GM18861 (cell line): ENCODE measurements at regions not wholly inside any gene's neighbourhood (a gene's known extent, or its start where the extent isn't known, plus 50 kb on each side); places are given as distances from the start of the nearest gene placed in this dataset.

ENCODE experiments used
- ATAC-seq: cut with Tn5 transposase; IDR thresholded peaks from one replicate; pipeline ENCODE4 v1.9.1; 2021; ENCODE audit not compliant: unreplicated experiment

GRCh38 chr14:97380539-97380941, 583.4 kb downstream of the VRK1 start:
- no peak for ATAC-seq

GRCh38 chr14:97381309-97381708, 584.1 kb downstream of the VRK1 start:
- ATAC-seq, result no peak

GRCh38 chr14:97382616-97383226, 585.5 kb downstream of the VRK1 start:
- ATAC-seq, result peak; percentile 64

- ATAC-seq, result no peak
Measured at GRCh38 chr14:97385727-97386126, 588.5 kb downstream of the VRK1 start.

GRCh38 chr14:97387252-97387874, 590.2 kb downstream of the VRK1 start:
- no peak for ATAC-seq

GRCh38 chr14:97388408-97388807, 591.2 kb downstream of the VRK1 start:
- no peak for ATAC-seq

- ATAC-seq, result no peak
Measured at GRCh38 chr14:97390096-97390724, 593.0 kb downstream of the VRK1 start.

GRCh38 chr14:97393244-97393643, 596.1 kb downstream of the VRK1 start:
- ATAC-seq, result no peak

GRCh38 chr14:97395068-97395467, 597.9 kb downstream of the VRK1 start:
- ATAC-seq, result no peak

GRCh38 chr14:97401714-97402113, 604.5 kb downstream of the VRK1 start:
- ATAC-seq, result no peak

- no peak for ATAC-seq
Measured at GRCh38 chr14:97402279-97402678, 605.1 kb downstream of the VRK1 start.

GRCh38 chr14:97407701-97408407, 610.7 kb downstream of the VRK1 start:
- ATAC-seq, result no peak

- no peak for ATAC-seq
Measured at GRCh38 chr14:97408503-97408902, 611.3 kb downstream of the VRK1 start.

- ATAC-seq, result no peak
Measured at GRCh38 chr14:97408937-97409815, 612.0 kb downstream of the VRK1 start.

GRCh38 chr14:97410667-97411620, 613.8 kb downstream of the VRK1 start:
- no peak for ATAC-seq

- ATAC-seq, result no peak
Measured at GRCh38 chr14:97411938-97412612, 614.9 kb downstream of the VRK1 start.

GRCh38 chr14:97413022-97413539, 615.9 kb downstream of the VRK1 start:
- ATAC-seq, result no peak

- no peak for ATAC-seq
Measured at GRCh38 chr14:97413966-97414717, 617.0 kb downstream of the VRK1 start.
